GM19372 (cell line): ENCODE measurements at regions not wholly inside any gene's neighbourhood (a gene's known extent, or its start where the extent isn't known, plus 50 kb on each side); places are given as distances from the start of the nearest gene placed in this dataset.

ENCODE experiments used
- ATAC-seq: cut with Tn5 transposase; IDR thresholded peaks from one replicate; pipeline ENCODE4 v1.9.1; 2021; ENCODE audit warnings: mild to moderate bottlenecking, low read depth, moderate library complexity; ENCODE audit not compliant: unreplicated experiment

GRCh38 chr2:64394153-64394552 is 59.8 kb upstream of the LGALSL start:
- ATAC-seq = no peak

- ATAC-seq = no peak
These were observed 58.0 kb upstream of the LGALSL start for GRCh38 chr2:64396001-64396400.

- no peak for ATAC-seq
These were observed 57.4 kb upstream of the LGALSL start for GRCh38 chr2:64396551-64396950.

- ATAC-seq = no peak
These were observed 55.3 kb upstream of the LGALSL start for GRCh38 chr2:64398516-64399129.

GRCh38 chr2:64399521-64399920 is 54.4 kb upstream of the LGALSL start:
- no peak for ATAC-seq

GRCh38 chr2:64400105-64400728 is 53.7 kb upstream of the LGALSL start:
- no peak for ATAC-seq

- no peak for ATAC-seq
These were observed 53.0 kb upstream of the LGALSL start for GRCh38 chr2:64400733-64401528.

GRCh38 chr2:64401529-64401880 is 52.5 kb upstream of the LGALSL start:
- no peak for ATAC-seq

GRCh38 chr2:64402876-64403275 is 51.1 kb upstream of the LGALSL start:
- ATAC-seq = no peak

- ATAC-seq = no peak
These were observed 50.5 kb upstream of the LGALSL start for GRCh38 chr2:64403426-64403825.

GRCh38 chr2:64404002-64404731 is 49.8 kb upstream of the LGALSL start:
- no peak for ATAC-seq
